SIG-M5 treated with dmso at 0.1 percent for 504 hours (cell line): ENCODE measurements at regions not wholly inside any gene's neighbourhood (a gene's known extent, or its start where the extent isn't known, plus 50 kb on each side); places are given as distances from the start of the nearest gene placed in this dataset.

Experiments
- DNase-seq: peaks from one replicate; lab custom pipeline; 2025; ENCODE audit not compliant: unreplicated experiment; lab: John Stamatoyannopoulos, UW

DNA sequence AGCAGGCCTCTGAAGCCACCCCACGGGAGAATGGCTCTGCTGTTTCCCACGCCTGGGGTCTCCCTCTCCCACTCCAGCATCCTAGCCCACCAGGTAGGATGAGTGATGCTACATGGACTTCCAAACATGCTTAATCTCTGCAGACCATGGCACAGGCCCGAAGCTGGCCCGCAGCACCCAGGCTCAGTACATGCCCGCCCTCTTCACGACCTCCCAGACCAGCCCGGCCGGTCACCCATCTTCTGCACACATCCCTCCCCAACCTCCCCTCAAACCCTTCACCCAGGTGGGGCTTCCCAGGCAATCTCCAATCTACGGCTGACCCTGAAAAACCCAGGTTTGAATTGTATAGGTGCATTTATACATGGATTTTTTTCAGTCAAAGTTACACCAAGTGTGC lies 264.0 kb downstream of the TJP1 start:
- no peak for DNase-seq

GRCh38 chr15:29557171-29557570 lies 265.1 kb downstream of the TJP1 start:
- DNase-seq, result no peak

GRCh38 chr15:29556380-29556779 lies 265.9 kb downstream of the TJP1 start:
- no peak for DNase-seq

GRCh38 chr15:29554531-29554930 lies 267.7 kb downstream of the TJP1 start:
- no peak for DNase-seq

DNA sequence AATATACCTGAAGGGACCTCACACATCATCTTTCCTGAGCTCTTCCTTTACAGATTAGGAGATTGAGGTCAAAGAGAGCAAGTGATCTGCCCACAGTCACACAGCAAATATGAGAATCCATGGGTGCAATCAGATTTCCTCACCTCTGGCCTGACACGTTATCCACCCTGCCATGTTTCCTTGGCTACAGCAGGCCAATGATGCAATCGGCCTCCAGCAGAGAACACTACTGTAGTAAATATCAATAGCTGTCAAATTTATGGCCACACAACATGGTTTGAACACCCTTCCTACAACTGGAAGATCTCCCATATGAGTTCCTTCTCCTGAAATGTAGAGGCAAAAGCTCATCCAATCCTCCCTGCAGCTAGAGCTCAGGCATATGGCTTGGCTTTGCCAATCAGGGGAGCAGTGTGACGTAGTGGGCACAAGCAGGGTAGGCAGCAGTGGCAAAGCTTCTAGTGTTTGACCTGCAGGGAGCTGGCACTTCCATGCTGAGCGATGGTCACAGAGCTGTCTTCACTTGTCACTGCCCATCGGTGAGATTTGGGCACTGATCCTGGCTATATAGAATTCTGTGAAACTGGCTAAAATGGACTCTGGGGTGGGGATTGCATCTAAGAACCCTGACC lies 271.3 kb downstream of the TJP1 start:
- DNase-seq, result no peak

GRCh38 chr15:29548006-29548405 lies 274.3 kb downstream of the TJP1 start:
- no peak for DNase-seq

DNA sequence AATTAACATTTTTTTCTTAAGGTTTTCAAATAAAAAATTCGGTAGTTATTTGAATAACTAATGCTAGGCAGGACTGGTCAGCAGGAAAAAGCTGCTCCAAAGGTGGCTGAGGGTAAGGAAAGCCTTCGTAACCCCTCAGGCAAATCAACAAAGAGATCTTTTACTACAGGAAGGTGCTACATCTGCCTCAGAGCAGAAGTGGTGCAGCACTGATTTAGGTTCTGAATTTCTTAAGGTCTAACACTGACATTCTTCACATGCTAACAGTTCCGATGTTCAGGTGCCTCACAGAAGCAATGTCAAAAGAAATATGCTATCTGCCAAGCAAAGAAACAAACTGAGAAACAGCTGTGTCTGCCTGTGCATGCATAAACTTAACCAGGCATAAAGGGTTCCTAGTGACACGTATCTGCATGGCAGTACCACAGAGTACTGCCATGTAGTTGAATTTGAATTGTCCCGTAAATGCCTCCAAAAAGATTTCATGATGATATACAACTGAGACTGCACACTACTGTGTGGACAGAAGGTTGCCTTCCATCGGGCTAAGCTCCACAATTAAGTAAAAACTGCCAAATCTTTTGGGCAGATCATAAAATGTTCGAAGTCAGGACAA lies 275.0 kb upstream of the NSMCE3 start:
- DNase-seq, result no peak

- DNase-seq, result no peak
Observed at GRCh38 chr15:29542994-29543393, 273.4 kb upstream of the NSMCE3 start.

DNA sequence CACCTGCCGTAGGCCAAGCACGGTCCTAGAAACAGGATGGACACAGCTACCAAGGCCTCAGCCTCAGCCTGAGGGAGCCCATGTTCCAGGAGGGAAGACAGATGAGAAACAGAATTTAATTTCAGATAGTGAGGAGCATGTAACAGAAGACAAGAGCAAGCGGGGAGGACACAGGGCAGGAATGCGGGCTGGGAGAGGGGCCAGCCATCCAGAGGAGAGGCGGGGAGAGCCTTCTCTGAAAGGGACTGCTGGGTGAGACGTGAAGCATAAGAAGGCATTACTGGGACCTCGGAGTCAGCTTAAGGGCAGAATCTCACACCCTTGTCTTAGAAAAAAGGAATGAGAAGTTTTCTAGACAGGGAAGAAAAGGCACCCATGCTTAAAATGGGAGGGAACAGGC lies 271.7 kb upstream of the NSMCE3 start:
- DNase-seq, result no peak

- no peak for DNase-seq
Observed at GRCh38 chr15:29540479-29540878, 270.9 kb upstream of the NSMCE3 start.

DNA sequence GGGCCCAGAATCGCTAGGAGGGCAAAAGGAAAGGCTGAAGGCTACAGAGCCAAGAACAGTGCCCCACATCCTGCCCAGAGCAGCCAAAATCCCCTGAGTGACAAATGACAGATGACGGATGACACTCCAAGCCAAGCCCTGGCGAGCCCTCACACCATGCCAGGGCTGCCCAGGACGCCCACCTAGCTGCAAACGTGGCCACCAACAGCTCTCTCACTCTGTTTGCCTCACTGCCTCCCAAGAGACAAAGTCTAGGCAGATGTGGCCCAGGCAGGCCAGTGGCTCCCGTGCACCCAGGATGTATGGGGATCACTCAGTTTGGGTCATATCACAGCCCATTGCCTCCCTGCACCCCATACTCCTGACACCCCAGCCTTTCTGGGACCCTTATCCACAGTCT lies 270.1 kb upstream of the NSMCE3 start:
- no peak for DNase-seq

- DNase-seq, result no peak
Observed at GRCh38 chr15:29538044-29538443, 268.4 kb upstream of the NSMCE3 start.

GRCh38 chr15:29535952-29536351 lies 266.3 kb upstream of the NSMCE3 start:
- no peak for DNase-seq

- no peak for DNase-seq
Observed at GRCh38 chr15:29534378-29534777, 264.8 kb upstream of the NSMCE3 start.

- no peak for DNase-seq
Observed at GRCh38 chr15:29533647-29534046, 264.0 kb upstream of the NSMCE3 start.

- no peak for DNase-seq
Observed at GRCh38 chr15:29532296-29532695, 262.7 kb upstream of the NSMCE3 start.

GRCh38 chr15:29530966-29531365 lies 261.3 kb upstream of the NSMCE3 start:
- DNase-seq, result no peak

- no peak for DNase-seq
Observed at GRCh38 chr15:29529043-29529442, 259.4 kb upstream of the NSMCE3 start.

DNA sequence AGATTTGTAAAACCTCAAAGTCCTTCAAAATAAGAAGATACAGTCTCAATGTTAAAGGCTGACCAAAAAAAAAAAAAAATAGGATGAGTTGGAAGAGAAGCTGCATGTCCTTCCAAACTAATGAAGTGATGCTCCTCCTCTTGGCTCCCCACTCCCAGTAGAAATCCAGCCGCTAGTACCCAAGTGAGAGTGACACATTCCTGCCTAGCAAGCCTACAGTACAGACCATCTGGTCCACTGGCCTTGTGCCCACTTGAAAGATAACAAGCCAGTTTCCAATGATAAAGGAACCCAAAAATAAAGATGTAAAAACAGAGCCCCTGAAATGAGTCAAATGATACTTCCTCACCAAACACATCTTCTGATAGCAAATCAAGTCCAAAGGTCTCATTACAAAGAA lies 258.7 kb upstream of the NSMCE3 start:
- DNase-seq, result no peak

DNA sequence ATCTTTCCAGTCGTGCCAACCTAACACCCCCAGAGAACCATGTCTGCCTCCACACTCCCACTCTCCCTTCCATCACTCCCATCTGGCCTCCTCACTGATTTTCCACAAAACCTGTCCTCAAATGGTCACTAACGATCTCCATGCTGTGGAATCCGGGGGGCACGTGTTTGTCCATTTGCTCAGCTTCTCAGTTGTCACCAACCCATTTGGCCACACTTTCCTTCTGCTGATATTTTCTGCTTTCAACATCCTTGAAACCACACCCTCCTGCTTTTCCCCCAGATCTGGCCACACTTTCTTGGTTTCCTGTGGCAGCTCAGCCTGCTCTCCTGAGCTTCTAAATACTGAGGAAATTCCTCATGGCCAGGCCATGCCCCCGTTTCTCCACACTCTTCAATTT lies 257.2 kb upstream of the NSMCE3 start:
- DNase-seq, result no peak

- no peak for DNase-seq
Observed at GRCh38 chr15:29522373-29523276, 253.0 kb upstream of the NSMCE3 start.

GRCh38 chr15:29518442-29518841 lies 248.8 kb upstream of the NSMCE3 start:
- DNase-seq, result no peak
